ENCODE measurements at regions not wholly inside any gene's neighbourhood (a gene's known extent, or its start where the extent isn't known, plus 50 kb on each side); places are given as distances from the start of the nearest gene placed in this dataset.
A peak's percentile ranks its signal among the peaks of the same experiment; 100 is the strongest.

GRCh38 chr16:74107795-74108610 is 188.6 kb upstream of the PSMD7 start:
- DNase-seq (ENCODE audit: low spot score) (peak; percentile 61), ATAC-seq (peak; percentile 91), FAIRE-seq (peak; percentile 98)
- Histone ChIP-seq H3K36me3 (replicated peaks in 1 of 2; ENCODE audit: control insufficient read depth in 1 of 2, insufficient read depth in 2 of 2, low read length in 2 of 2) (no peaks in the 10 kb centered on the region), H3K79me2 (ENCODE audit: insufficient read depth, low read length) (no peaks in the 10 kb centered on the region), H3K27me3 (ENCODE audit: control insufficient read depth in 1 of 2, insufficient read depth in 2 of 2, low read length in 2 of 2) (no peaks in the 10 kb centered on the region; a peak in 1 of 5 replicates), H3K9ac (ENCODE audit: insufficient read depth, low read depth, low read length) (no peak overlapping the region), H3K4me3 (replicated peaks in 1 of 3; ENCODE audit: insufficient read depth in 1 of 3, low read depth in 2 of 3, low read length in 3 of 3) (peak overlapping the region; percentile 28 to 37 (median 31); a peak in 3 of 6 replicates), H3K27ac (ENCODE audit: extremely low read length, insufficient read depth, low read length) (no peak overlapping the region), H3K9me3 (ENCODE audit: low read length) (no peaks in the 10 kb centered on the region), H3K4me2 (ENCODE audit: low read depth, low read length) (peak overlapping the region; percentile 77), H2AFZ (ENCODE audit: low read length) (peak overlapping the region; percentile 69), H4K20me1 (ENCODE audit: insufficient read depth, low read length) (no peaks in the 10 kb centered on the region), H3K4me1 (ENCODE audit: insufficient read depth, low read length) (no peaks in the 10 kb centered on the region)
- in situ Hi-C loops (cut with HindIII; ENCODE audit: extremely low pct_ligation_motif_present, low pct_unique_long_range_greater_than_20kb) (no loop called here), intact Hi-C loops (cut with micrococcal nuclease; ENCODE audit: unreplicated experiment) (no loop called here)
- WGBS (ENCODE audit: low lambda C conversion rate) = 18% methylated on average over 18 of the region's 18 CpGs
- ChIA-PET POLR2A (no interaction called here), CTCF (ENCODE audit: low intra/inter-chr PET ratio, low total read pairs) (no interaction called here)
- BruUV-seq (replicated peaks) = no TSS peak
- TF ChIP-seq ARID3A (IDR thresholded peaks at IDR 0.05; ENCODE audit: low read depth, low read length) (0 out of 2 replicates have a peak, but pooled peaks have one; percentile 39), ZNF709 (CRISPR knock-in tag; IDR thresholded peaks at IDR 0.05) (no peak), CTCF (CRISPR knock-in tag; IDR thresholded peaks at IDR 0.05) (peak; percentile 84), CCAR2 (optimal IDR thresholded peaks at IDR 0.05; ENCODE audit: low read depth, low read length) (no peak), ZFP62 (CRISPR knock-in tag; IDR thresholded peaks at IDR 0.05) (no peak), ZNF841 (CRISPR knock-in tag; IDR thresholded peaks at IDR 0.05; ENCODE audit: borderline replicate concordance) (no peak), ZNF770 (CRISPR knock-in tag; IDR thresholded peaks at IDR 0.05) (peak; percentile 44; the same call in 1 of the 2 replicates), HMGXB4 (CRISPR knock-in tag; IDR thresholded peaks at IDR 0.05; ENCODE audit: borderline replicate concordance in 1 of 2, low read depth in 1 of 2) (peak in 1 of 2 experiments; percentile 56; a peak in 2 of 4 replicates), XRCC5 (optimal IDR thresholded peaks at IDR 0.05; ENCODE audit: low read length) (peak; percentile 54), HDAC2 (CRISPR knock-in tag; IDR thresholded peaks at IDR 0.05) (no peak), ELF3 (CRISPR knock-in tag; IDR thresholded peaks at IDR 0.05) (0 out of 2 replicates have a peak, but pooled peaks have one; percentile 16), MEIS1 (CRISPR knock-in tag; IDR thresholded peaks at IDR 0.05; ENCODE audit: borderline replicate concordance) (no peak), ZNF724P (CRISPR knock-in tag; IDR thresholded peaks at IDR 0.05; ENCODE audit: borderline replicate concordance) (0 out of 2 replicates have a peak, but pooled peaks have one; percentile 50), BATF2 (CRISPR knock-in tag; IDR thresholded peaks at IDR 0.05) (no peak), ZNF274 (CRISPR knock-in tag; IDR thresholded peaks at IDR 0.05) (no peak)

All from HepG2 (cell line).